GM20000 (cell line): ENCODE measurements at regions not wholly inside any gene's neighbourhood (a gene's known extent, or its start where the extent isn't known, plus 50 kb on each side); places are given as distances from the start of the nearest gene placed in this dataset.
"Not testable (repeated sequence)": the region's sequence is repeated elsewhere in the genome, so short reads cannot be mapped to it uniquely, and the experiment has no call there.

Experiments
- DNase-seq: peaks from one replicate; pipeline ENCODE4 v3.0.0; 2012; ENCODE audit warnings: low spot score
- TF ChIP-seq, protein P1 (sequence below): IDR thresholded peaks from 2 replicates; pipeline ENCODE4 v1.5.1; 2012; ENCODE audit warnings: mild to moderate bottlenecking, control low read depth; ENCODE audit errors: extremely low read depth, missing control alignments

DNA sequence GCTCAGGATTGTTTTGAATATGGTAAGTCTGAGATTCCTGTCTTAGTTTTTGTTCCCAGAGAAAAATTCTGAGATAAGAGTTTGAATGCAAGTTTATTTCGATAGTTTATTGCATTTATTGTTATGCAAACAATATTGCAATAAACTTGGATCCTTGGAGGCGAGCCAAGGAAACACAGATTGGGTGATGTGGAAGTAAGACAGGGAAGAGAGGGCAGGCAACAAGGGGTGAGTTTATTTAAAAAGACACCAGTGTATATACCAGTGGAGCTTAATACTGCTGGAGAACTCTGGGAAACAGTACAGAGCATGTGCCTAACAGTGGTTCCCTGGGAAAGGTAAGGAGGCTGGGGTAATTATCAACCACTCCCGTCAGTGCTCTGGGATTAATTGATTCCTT lies 87.5 kb upstream of the NEDD4L start:
- TF ChIP-seq, protein P1, sequence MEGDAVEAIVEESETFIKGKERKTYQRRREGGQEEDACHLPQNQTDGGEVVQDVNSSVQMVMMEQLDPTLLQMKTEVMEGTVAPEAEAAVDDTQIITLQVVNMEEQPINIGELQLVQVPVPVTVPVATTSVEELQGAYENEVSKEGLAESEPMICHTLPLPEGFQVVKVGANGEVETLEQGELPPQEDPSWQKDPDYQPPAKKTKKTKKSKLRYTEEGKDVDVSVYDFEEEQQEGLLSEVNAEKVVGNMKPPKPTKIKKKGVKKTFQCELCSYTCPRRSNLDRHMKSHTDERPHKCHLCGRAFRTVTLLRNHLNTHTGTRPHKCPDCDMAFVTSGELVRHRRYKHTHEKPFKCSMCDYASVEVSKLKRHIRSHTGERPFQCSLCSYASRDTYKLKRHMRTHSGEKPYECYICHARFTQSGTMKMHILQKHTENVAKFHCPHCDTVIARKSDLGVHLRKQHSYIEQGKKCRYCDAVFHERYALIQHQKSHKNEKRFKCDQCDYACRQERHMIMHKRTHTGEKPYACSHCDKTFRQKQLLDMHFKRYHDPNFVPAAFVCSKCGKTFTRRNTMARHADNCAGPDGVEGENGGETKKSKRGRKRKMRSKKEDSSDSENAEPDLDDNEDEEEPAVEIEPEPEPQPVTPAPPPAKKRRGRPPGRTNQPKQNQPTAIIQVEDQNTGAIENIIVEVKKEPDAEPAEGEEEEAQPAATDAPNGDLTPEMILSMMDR = no peak
- no peak for DNase-seq

- TF ChIP-seq, protein P1 = no peak
- no peak for DNase-seq
Measured at GRCh38 chr18:57954935-57955334, 89.1 kb upstream of the NEDD4L start.

DNA sequence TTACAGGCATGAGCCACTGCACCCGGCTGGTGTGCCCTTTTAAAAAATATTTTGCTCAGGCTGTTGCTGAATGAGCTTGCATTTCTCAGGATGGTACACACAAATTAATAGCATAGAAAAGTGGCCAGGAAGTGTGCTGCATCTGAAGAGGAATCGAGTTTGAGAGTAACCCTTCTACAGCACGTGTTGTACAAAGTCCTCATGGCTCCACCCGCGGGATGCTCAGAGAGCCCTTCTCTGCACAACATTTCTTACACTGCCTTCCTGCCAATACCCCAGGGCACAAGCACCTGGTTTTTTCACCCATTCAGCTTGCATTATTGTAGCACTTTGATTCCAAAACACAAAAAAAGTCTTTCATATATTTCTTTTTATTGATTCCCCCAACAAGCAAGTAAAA lies 90.1 kb upstream of the NEDD4L start:
- TF ChIP-seq, protein P1 = no peak
- DNase-seq = no peak

DNA sequence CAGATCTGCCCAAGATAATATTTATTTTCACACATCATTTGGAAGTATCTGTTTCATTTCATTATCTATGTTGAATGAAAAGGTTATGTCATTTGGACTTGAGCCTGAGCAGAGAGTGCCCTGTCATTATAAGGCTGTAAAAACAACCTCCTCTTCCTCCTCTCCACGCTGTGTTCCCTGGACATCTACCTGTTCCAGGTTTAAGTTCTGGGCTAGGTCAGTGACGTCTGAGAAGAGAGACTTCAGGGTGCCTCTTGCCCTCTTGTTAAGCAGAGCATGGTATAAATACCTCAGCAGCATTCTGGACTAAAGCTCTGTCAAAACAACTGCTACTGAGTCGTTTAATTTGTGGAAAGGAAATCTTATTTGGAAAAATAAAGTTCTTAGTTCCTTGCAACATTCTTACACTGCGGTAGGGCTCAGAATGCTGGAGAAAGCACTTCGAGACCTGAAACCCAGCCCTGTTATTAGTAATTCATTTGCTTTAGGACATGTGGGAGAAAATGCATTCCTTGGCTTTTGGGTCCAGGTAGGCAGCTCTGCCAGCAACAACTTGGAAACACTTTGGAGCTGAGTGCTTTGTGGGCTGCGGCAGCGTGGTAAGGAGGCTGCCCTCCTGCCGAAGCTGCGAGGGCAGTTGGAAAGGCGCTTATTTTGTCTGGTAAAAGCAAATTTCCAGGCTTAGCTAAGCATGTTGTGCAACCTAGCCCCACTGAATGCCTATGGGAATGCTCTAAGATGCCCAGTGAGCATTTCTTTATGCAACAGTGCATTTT lies 91.8 kb upstream of the NEDD4L start:
- DNase-seq = no peak
- TF ChIP-seq, protein P1 = no peak

DNA sequence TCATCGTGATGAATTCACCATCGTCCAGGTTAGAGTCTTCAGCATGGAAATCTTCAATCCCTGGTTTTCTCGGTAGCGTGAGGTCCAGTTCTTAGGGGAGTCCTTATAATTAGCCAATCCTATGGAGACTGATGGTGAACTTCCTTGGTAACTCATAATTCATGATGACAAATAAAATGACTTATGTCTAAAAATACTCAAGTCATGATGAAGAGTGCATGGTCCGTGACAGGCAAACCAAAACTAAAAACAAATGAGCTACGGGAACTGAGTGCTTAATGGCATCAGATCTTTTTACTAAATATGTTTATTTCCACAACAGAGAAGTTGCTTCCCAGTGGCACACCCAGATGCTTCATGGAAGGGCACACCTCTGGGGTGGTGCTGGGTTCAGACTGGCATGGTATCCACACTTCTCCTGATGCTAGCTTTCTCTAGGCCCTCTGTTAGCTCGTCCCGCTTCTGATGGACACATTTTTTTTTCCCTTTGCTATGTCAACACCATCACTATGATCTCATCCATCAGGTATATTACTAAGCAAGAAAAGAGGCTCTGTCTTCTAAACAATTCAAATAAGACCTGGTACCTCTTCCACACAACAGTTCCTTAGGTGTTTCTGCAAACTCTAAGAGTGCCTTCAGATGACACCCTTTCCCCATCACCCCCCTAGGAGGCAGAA lies 92.8 kb upstream of the NEDD4L start:
- DNase-seq = no peak

GRCh38 chr18:57950542-57950941 lies 93.5 kb upstream of the NEDD4L start:
- TF ChIP-seq, protein P1 = no peak

More for the DNA sequence above, 92.8 kb upstream of the NEDD4L start:
- TF ChIP-seq, protein P1 = no peak

DNA sequence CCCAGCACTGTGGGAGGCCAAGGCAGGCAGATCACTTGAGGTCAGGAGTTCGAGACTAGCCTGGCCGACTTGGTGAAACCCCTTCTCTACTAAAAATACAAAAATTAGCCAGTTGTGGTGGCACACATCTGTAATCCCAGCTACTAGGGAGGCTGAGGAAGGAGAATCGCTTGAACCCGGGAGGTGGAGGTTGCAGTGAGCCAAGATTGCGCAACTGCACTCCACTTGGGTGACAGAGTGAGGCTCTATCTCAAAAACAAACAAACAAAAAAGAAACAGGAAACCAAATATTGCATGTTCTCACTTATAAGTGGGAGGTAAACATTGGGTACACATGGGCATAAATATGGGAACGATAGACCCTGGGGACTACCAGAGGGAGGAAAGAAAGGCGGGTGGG lies 94.7 kb upstream of the NEDD4L start:
- DNase-seq = not testable (repeated sequence)

More at GRCh38 chr18:57950542-57950941, 93.5 kb upstream of the NEDD4L start:
- no peak for DNase-seq
